DMS114 treated with DMSO at 0.1 percent for 48 hours (cell line): ENCODE measurements at regions not wholly inside any gene's neighbourhood (a gene's known extent, or its start where the extent isn't known, plus 50 kb on each side); places are given as distances from the start of the nearest gene placed in this dataset.

Experiments
- DNase-seq: peaks from one replicate; lab custom pipeline; 2025; ENCODE audit not compliant: unreplicated experiment; lab: John Stamatoyannopoulos, UW

- DNase-seq, result no peak
Observed at GRCh38 chr6:85396159-85396808, 53.6 kb upstream of the NT5E start.

GRCh38 chr6:85395746-85396145, 54.1 kb upstream of the NT5E start:
- DNase-seq, result no peak

GRCh38 chr6:85394853-85395538, 54.9 kb upstream of the NT5E start:
- no peak for DNase-seq

- DNase-seq, result no peak
Observed at GRCh38 chr6:85394199-85394598, 55.7 kb upstream of the NT5E start.

GRCh38 chr6:85392379-85392778, 57.5 kb upstream of the NT5E start:
- no peak for DNase-seq

- DNase-seq, result no peak
Observed at GRCh38 chr6:85390775-85391174, 59.1 kb upstream of the NT5E start.

GRCh38 chr6:85390105-85390728, 59.7 kb upstream of the NT5E start:
- no peak for DNase-seq

- DNase-seq, result no peak
Observed at GRCh38 chr6:85389151-85389797, 60.6 kb upstream of the NT5E start.

GRCh38 chr6:85388531-85388930, 61.4 kb upstream of the NT5E start:
- DNase-seq, result no peak

- DNase-seq, result no peak
Observed at GRCh38 chr6:85385636-85386315, 64.1 kb upstream of the NT5E start.

GRCh38 chr6:85383042-85383441, 66.8 kb upstream of the NT5E start:
- no peak for DNase-seq

- no peak for DNase-seq
Observed at GRCh38 chr6:85382541-85382940, 67.3 kb upstream of the NT5E start.

- DNase-seq, result no peak
Observed at GRCh38 chr6:85372915-85373270, 77.0 kb upstream of the NT5E start.

- no peak for DNase-seq
Observed at GRCh38 chr6:85372188-85372914, 77.5 kb upstream of the NT5E start.

GRCh38 chr6:85368631-85369030, 81.3 kb upstream of the NT5E start:
- DNase-seq, result no peak

GRCh38 chr6:85364344-85364743, 85.5 kb upstream of the NT5E start:
- DNase-seq, result no peak

- DNase-seq, result no peak
Observed at GRCh38 chr6:85363870-85364269, 86.0 kb upstream of the NT5E start.

GRCh38 chr6:85362652-85363310, 87.1 kb upstream of the NT5E start:
- no peak for DNase-seq

GRCh38 chr6:85361643-85362014, 88.3 kb upstream of the NT5E start:
- no peak for DNase-seq
